GM18867 (cell line): ENCODE measurements at regions not wholly inside any gene's neighbourhood (a gene's known extent, or its start where the extent isn't known, plus 50 kb on each side); places are given as distances from the start of the nearest gene placed in this dataset.

ENCODE experiments used
- ATAC-seq: cut with Tn5 transposase; IDR thresholded peaks from one replicate; pipeline ENCODE4 v1.9.1; 2021; ENCODE audit warnings: mild to moderate bottlenecking, moderate library complexity; ENCODE audit not compliant: unreplicated experiment

DNA sequence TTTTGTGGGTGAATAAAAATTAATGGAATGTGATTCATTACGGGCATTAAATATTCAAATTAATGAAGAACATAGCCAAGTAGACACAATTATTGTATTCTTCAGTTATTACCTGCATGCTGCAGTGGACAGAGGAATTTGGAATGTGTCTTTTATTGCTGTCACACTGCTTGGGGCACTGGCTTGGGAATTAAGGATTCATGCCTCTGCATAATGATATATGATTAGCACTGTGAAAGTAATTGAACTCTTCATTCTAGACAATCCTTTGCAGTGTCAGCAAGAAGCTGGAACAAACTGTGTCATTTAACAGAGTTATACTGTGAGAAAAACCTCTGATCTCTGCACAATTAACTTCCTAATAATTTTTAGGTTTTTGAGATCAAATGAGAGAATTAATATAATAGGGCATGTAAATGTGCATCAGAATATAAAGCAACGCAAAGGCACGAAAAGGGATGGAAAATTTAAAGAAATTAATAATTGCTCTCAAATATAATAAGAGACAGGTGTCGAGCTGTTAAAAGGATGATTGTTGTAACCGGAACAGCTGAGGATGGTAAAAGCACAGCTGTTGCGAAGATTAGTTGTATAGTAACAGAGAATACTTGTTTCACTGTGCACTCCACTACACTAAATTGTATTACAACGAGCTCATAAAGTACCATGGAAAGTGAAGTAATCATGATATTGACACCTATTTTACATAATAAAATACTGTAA lies 235.1 kb upstream of the MIR17HG start:
- ATAC-seq, result no peak

DNA sequence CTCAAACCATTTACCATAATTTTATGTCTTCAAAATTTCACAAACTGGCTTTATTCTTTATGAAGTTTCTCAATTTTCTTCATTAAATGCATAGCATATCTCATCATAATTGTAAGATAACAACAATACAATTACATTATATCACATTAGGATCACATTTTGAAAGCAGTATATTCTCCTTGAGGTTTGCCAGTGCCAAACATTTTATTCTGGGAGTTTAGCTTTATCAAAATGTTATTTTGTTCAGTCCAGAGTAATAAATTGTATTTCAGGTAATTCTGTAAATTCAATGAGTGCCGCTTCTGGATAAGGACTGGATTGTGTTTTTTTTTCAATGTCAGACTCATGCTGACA lies 234.6 kb upstream of the MIR17HG start:
- ATAC-seq, result no peak

DNA sequence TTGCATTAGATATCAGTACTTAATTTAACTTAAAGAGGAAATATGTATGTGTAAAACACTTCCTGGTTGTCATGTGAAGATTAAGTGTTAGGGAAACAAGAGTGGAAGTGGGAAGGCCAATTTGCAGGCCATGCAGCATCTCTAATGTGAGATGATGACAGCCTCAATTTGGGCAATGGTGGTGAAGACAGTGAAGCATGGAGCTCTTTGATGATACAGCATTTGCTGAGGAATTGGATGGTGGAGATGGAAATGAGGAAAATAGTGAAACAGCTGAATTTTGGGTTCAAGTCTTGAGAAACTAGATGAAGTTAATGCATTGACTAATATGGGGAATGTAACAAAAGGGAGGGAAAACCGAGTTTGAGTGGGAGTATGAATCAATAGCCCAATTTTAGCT lies 231.7 kb upstream of the MIR17HG start:
- no peak for ATAC-seq

DNA sequence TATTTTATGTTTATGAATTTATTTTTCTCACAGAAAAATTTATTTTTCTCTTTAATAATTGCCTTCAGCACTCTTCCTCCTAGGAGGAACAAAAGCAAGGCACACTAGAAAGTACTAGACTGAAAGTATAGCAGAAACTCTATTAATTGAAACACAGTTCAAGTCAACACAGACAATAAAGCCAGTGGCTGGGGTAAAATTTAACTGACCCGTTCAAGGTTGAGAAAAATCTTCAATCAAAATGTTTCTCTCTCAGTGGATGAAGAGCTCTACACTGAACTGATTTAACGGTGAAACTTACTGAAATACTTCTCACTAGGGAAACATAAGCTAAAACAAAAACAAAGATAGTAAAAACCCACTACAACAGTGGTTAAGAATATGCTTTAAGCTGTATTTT lies 230.1 kb upstream of the MIR17HG start:
- ATAC-seq, result no peak

DNA sequence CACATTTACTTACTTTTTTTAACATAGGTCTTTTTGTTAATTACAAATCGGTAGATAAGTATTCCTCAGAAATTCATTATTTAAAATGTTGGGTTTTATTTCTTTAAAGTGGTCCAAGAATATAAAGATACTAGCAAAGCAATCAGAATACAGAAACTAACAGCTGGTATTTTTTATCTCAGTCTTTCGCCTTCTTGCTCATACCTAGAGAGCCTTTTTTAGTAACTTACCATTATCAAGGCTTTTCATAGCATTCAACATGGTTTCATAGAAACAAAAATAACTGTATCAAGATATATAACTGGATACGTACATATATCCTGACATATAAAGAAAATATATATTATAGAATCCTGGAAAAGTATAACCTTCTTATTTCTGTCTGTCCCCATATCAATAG lies 227.8 kb upstream of the MIR17HG start:
- ATAC-seq, result peak; percentile 60

DNA sequence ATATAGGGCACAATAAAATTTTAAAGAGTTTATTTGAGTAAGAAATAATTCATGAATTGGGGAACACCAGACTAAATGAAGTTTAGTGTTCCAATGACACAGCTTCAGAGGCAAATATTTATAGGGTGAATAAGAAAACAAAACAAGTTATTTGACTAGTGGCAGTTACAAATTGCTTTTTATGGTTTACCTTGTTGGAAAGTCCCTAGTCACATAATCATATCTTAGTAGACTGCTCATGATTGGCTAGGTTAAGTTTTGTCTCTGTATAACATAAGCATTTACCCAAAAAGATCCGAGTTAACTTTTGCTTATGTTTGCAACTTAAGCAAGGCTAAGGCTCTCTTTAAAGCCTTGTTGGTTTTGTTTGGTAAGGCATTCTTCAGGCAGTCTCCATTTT lies 224.7 kb upstream of the MIR17HG start:
- ATAC-seq, result peak; percentile 29

DNA sequence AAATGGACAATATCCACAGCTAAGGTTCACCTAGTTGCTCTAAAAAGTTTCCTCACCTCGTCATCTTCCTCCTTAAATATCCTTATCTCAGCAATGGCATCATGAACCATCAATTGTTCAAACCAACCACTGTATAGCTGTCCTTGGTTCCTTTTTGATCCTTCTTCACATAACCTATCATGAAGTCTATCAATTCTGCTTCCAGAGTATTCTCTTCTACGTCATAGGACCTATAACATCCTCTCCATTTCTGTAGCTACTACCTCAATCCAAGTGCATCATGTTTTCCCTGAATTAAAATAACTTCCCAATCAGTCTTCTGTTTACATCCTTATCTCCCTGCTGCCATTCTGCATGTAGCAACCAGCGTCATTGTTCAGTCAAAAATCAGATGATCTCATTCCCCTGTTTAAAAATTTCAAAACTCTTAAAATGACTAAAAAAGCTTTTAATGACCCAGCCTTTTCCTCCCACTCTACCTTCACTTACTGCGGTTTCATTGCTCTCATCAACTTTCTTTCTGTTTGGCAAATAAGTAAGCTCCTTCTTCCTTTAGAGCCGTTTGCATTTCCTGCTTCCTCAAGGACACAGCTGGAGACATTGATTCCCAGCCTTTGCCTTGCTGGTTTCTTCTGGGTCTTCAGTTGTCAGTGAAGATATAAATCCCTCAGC lies 223.9 kb upstream of the MIR17HG start:
- ATAC-seq, result peak; percentile 62

DNA sequence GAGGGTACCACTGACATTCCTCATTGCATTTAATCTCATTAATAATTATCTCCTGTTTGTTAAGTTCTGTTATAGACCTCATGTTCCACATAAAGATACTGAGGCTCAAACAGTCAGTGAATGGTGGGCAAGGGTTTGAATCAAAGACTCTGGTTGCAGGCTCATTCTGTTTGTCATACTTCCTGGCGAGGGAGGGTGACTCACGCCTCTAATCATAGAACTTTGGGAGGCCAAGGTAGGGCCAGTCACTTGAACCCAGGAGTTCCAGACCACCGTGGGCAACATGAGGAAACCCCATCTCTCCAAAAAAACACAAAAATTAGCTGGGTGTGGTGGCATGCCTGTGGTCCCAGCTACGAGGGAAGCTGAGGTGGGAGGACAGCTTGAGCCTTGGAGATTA lies 220.7 kb upstream of the MIR17HG start:
- ATAC-seq, result no peak

DNA sequence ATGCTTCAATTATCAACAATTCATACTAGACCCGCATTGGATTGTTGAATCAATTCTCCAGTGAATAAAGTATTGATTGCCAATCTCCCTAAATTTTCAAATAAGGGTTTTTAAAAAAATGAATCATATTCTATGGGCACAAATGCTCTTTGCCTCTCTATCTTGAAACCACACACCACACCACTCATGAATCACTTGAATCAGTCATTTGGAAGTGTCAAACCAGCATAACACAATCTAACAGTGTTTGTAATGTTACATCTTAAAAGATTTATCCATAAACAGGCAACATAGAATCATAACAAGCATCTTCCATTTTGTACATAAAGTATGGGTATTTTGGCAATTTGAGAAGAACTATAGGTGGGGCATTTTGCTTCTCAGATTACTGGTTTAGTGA lies 219.5 kb upstream of the MIR17HG start:
- ATAC-seq, result no peak

DNA sequence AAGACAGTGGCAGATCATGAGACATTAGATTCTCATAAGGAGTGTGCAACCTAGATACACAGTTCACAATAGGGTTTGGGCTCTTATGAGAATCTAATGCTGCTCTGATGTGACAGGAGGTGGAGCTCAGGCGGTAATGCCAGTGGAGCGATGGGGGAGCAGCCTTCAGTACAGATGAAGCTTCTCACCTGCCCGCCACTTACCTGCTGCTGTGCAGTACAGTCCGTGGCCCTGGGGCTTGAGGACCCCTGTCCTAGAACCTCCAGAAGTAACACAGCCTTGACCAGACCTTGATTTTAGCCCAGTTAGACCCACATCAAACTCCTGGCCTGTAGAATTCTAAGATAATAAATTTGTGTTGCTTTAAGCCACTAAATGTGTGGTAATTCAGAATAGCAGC lies 215.1 kb upstream of the MIR17HG start:
- no peak for ATAC-seq

DNA sequence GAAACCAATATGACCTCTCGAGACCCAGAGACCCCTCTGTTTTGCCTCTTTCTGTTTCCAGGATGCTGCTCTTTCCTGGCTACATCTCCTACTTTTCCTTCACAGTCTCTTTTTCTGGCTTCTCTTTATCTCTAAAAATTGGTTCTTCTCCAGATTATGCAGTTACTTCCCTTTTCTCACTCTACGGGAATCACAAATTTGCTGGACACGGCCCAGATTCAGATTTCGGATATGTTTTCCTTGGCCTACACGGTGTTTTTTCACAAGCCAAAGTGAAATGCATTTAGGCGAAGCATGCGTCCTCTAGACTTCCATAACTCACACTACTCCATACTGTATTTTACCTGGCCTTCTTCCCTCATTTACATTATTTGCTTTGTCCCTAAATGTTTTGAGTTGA lies 214.7 kb upstream of the MIR17HG start:
- no peak for ATAC-seq

DNA sequence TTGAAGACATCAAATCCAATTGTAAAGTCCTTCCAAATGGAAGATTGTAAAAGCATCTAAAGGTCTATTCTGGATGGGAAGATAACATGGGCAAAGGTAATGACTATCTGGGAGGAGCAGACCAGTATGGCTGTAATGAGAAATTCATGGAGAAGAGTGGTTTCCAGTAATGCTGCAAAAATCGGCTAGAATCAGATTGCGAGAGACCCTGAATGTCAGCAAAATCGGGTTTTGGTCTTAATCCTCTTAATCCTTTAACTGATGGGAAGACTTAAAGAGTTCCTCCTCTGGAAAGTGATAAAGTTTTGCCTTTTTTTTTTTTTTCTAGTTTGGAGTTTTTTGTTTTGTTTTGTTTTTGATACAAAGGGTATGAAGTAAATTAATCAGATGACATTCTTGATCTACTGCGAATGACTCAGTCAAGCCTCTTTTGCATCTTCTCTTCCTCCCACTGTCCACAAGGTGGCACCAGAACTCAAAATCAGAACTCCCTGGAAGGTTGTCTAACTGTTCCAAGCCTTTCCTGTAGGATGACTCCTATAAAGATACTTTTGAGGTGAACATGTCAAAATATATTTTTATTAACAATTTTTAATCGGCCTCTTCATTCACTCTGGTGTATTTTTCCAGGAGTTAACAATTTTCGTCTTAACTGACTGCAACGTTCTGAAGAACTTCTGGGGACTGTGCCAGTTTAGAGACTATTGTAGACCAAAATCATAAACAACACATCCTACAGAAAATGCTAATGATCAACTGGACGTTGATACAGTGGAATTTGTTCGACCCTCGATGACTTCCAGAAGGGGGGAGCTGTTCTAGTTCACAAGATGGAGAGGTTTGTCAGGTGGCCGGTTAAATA lies 213.3 kb upstream of the MIR17HG start:
- peak; percentile 84 for ATAC-seq

DNA sequence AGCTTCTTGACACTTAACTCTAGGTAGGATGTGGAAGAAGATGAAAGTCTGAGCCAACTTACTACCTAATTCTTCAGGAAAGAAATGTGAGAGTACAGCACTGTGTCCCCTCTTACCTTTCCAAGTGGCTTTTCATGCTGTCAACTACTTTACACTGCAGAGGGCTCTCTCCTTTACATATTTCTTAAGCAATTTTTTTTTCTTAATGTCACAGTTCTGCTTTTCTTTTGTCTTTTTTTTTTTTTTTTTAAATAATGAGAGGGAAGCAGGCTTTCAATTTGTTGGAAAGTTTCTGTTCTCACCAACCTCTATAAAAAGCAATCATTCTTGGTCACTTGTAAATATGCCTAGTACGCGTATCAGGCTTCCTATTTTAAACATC lies 212.7 kb upstream of the MIR17HG start:
- ATAC-seq, result peak; percentile 4

DNA sequence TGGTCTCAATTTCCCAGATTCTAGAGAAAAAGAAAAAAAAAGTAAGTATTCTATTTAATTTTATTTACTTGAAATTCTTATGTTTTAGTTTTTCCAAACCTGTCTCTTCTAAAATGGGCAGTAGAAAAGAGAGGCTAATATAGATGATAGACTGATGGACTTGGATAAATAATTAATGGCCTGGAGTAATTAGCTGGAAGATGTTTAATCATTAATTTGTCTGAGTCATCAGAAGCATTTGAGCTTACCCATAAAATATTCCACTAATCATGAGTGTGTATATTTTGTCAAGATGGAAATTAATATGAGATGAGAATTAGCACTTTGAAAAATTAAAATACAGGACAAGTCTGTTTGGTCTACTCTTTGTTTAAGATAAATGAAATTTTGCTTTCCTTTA lies 212.1 kb upstream of the MIR17HG start:
- no peak for ATAC-seq

DNA sequence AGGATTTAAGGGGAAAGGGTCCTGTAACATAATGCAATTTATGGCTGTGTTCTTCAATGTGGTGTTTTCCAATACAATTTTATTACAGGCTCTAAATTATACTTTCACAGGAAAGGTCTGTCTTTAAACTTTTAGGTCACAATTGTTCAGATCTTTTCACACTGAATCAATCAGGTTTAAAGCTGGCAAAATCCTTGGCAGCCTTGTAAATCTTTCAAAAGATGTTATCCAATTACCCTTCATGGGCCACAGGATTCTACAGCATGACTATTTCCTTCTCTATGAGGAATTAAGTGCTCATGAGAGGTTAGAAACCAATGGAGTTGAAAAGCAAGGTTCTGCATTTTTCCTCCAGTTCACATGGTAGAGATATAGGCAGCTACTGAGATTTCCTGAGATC lies 211.5 kb upstream of the MIR17HG start:
- no peak for ATAC-seq

DNA sequence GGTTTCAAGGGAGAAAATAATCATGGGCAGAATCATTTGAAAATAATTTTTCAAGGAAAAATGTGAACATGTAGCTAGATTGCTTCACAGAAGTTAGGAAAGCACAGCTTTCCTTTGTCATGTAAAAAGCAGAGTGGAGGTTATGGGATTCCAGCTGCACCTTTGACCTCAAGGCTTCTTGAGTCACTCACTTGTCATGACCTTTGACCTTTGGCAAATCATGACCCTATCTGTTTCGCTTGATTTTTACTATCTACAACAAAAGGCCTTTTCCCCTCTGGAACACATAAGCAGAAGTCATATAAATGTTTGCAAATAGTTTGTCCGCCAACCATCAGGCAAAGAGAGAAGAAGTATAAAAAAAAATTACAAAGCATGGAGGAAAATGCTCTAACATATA lies 210.7 kb upstream of the MIR17HG start:
- ATAC-seq, result no peak

DNA sequence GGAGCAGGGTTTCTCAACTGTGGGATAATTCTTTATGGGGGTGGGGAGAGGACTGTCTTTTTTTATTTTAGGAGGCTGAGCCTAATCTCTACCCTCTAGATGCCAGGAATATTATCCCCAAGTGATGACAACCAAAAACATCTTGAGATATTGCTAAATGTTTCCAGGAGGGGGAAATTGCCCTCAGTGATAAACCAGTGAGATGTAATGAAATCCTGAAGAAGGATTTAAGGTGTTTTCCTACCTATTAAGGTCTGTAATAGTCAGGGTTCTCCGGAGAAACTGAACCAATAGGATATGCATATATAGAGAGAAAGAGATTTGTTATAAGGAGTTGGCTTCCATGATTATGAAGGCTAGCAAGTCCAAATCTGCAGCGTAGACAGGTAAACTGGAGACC lies 208.3 kb upstream of the MIR17HG start:
- no peak for ATAC-seq

DNA sequence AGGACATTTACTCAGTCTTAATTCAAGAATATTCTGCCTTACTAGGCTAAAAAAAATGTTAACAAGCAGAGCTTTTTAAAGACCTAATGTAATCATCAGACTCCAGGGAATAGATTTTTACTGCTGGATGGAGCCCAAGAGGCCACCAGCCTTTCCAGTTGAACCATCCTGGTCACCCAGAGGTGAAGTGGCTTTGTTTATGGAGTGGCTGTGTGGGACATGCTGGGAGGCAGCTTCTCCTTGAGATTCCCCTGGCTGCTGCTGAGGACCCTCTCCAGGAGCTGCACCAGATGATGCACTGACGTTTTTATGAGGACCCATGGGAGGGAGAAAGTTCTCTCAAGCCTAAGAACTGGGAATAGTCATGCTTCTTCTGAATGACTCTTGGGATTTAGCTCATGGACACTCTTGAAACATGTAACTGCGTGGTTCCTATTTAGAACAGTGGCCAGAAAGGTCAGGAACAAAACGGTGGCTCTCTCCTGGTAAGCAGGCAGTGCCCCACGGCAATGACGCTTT lies 205.9 kb upstream of the MIR17HG start:
- ATAC-seq, result no peak

DNA sequence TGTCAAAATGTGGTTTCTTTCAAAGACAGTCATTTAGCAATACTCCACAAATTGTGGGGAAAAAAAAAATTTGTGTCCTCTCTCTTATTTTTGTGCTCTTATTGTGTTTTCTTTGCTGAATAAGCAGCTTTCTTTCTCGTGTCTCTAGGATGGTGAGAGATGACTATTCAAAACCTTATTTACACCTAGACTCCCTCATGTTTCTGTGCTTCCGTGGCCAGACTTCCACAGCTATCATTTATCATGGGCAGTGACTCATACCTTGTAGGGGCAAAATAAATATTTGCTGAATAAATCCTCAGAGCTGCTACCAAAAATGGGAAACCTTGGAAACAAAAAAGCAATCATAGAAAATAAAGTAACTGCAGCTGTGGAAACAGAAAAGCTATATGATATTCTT lies 204.9 kb upstream of the MIR17HG start:
- no peak for ATAC-seq

DNA sequence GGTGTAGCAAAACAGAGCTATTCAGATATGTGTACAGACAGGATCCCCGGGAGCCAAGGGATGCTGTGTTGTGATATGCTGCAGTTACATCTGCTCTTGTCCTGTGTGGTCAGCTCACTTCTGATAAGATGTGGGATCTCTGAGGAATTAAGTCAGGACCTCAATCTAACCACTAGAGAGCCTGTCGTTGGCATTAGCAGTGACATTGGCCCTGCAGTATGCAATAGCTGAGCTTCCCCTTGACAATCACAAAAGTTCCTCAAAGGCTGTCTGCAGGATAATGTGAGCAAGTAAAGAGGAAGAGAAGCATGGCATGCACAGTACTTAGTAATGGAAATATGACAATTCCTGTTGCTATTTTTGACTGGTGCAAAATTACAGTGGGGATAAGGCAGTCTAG lies 203.4 kb upstream of the MIR17HG start:
- ATAC-seq, result no peak

DNA sequence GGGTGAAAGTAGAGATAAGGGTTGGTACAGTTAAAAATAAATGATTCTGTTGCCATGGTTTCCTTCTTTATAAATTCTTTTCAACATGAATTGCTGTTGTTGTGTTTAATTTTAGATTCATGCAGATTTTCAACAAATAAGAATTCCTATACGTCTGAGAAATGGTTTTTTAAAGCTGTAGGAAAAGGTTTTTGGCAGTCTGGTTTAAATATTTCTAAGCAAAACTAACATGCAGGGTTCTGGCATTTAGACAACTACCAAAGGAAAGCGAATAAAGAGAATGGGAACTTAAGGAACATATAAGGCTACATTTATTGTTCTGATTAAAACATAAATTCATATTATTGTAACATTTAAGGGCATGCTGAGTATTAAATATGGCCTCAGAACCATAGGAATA lies 203.0 kb upstream of the MIR17HG start:
- ATAC-seq, result no peak
